GM19324 (cell line): ENCODE measurements at regions not wholly inside any gene's neighbourhood (a gene's known extent, or its start where the extent isn't known, plus 50 kb on each side); places are given as distances from the start of the nearest gene placed in this dataset.
A peak's percentile ranks its signal among the peaks of the same experiment; 100 is the strongest.

Source experiments
- ATAC-seq: cut with Tn5 transposase; IDR thresholded peaks from one replicate; pipeline ENCODE4 v1.9.1; 2021; ENCODE audit warnings: mild to moderate bottlenecking, moderate library complexity; ENCODE audit not compliant: unreplicated experiment, low FRiP score

- no peak for ATAC-seq
These were observed 87.3 kb upstream of the RAB4A start for GRCh38 chr1:229183588-229183987.

DNA sequence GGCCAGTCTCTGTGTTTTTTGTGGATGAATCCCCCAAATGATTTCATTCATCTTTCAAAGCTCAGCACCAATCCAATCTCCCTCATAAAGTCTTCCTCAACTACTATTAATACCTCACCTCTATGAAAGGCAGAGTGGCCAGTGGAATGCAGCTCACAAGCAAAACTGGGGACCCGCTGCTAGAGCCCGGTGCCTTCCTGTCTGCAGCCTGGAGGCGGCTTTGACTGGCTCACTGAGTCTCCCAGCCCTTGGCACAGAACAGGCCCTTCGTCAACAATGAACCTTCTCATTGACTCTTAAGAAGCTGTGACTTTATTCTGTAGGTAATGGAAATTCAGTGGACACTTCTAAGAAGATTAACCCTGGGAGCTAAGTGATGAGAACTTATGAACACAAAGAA lies 86.8 kb upstream of the RAB4A start:
- no peak for ATAC-seq

GRCh38 chr1:229185963-229186362 lies 84.9 kb upstream of the RAB4A start:
- ATAC-seq = no peak

- peak; percentile 77 for ATAC-seq
These were observed 84.4 kb upstream of the RAB4A start for GRCh38 chr1:229186373-229187056.

GRCh38 chr1:229190057-229190575 lies 80.8 kb upstream of the RAB4A start:
- no peak for ATAC-seq

GRCh38 chr1:229191066-229191674 lies 79.7 kb upstream of the RAB4A start:
- no peak for ATAC-seq

DNA sequence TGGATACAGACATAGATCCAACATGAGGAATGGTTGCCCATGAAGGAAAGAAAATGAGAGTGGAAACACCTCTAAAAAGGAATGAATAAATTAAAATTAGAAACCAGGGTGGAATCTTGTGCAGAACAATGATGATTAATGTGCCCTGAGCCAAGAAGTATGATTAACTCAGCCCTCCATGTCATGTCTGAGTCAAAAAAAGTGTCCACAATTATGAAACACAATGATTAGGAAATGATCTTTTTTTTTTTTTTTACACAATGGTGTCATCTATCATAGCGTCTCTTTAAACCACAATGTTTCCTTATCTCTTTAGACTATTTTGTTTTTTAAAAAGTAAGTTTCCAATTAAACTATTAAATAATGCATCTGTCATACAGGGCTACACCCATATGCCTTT lies 78.9 kb upstream of the RAB4A start:
- no peak for ATAC-seq

GRCh38 chr1:229192853-229193252 lies 78.1 kb upstream of the RAB4A start:
- ATAC-seq = no peak

DNA sequence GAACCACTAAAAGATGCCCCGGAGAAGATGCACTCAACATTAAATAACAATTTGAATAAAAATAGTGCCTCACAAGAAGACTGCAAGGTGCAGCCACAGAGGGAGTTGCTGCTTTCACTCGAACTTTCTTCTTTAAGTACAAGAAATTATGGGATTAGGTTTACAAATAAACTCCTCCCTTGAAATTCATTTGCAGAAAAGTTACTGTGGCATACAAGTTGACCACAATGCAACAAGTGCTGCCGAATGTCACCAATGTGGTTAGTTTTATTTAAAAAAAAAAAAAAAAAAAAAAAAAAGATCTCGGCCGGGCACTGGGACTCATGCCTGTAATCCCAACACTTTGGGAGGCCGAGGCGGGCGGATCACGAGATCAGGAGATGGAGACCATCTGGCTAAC lies 76.8 kb upstream of the RAB4A start:
- ATAC-seq = no peak

DNA sequence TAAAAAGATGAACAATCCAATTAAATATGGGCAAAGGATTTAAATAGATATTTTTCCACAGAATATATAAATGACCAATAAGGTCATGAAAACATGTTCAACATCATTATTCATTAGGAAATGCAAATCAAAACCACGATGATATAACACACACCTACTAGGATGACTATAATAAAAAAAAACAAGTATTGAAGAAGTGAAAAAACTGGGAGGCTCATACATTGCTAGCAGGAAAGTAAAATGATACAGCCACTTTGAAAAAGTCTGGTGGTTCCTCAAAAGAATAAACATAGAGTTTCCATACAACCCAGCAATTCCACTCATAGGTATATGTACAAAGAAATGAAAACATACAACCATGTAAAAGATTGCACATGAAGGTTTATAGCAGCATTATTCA lies 75.7 kb upstream of the RAB4A start:
- no peak for ATAC-seq

DNA sequence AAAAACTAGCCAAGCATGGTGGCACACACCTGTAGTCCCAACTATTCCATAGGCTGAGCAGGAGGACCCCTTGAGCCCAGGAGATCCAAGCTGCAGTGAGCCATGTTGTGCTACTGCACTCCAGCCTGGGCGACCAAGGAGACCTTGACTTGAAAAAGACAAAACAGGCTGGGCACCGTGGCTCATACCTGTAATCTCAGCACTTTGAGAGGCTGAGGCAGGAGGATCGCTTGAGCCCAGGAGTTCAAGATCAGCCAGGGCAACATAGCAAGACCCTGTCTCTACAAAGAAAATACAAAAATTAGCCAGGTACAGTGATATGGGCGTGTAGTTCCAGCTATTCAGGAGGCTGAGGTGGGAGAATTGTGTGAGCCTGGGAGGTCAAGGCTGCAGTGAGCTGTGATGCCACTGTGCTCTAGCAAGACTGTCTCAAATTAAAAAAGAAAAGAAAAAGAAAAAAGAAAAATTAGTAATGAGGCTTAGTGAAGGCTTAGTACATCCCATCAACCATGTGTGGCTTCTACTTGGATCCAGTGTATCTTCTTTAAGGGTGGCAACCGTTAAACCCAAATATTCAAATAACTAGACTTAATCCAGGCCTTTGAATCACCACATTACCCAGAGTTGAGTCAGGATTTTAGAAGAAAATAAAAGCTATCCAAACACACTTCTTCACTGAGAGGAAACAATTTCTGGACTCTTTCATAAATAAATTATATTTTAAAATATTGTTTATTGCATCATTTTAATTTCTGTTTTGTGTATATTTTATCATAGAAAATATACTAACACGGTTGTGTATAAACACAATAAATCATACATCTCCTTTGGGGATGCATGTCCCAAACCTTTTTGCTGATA lies 74.3 kb upstream of the RAB4A start:
- no peak for ATAC-seq

GRCh38 chr1:229197265-229197585 lies 73.7 kb upstream of the RAB4A start:
- no peak for ATAC-seq

GRCh38 chr1:229199261-229200243 lies 71.4 kb upstream of the RAB4A start:
- ATAC-seq = peak; percentile 54

DNA sequence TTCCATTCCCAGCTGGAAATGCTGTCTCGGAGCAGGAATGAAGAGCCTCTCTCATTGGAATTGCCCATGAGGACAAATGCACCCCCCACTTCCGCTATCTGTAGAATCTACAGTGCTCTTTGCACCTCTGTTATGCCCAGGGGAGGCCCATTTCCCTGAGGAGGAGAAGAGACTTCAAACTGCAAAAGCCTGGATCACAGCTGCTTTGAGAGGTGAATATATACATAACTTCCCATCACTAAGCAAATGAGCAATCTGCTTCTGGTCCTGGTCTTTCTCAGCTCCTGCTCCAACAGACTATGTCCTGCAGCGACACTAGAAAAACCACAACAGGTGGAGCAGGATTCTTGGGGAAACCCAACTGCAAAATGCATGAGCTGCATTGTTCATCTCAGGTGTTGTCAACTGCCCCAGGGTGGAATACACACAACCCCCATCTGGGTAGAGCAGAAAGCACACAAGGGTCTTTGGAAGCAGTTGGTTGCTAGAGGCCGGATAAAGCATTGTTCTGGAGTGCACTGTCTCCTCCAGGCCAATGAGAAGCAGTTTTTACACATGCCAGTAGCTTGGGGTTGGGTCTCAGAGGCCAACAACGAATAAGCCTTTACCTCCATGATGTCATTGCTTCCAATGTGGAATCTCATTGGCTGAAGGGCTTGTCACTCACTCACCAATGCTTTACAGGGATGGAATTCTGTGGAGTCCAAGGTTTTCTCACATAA lies 67.7 kb upstream of the RAB4A start:
- no peak for ATAC-seq

DNA sequence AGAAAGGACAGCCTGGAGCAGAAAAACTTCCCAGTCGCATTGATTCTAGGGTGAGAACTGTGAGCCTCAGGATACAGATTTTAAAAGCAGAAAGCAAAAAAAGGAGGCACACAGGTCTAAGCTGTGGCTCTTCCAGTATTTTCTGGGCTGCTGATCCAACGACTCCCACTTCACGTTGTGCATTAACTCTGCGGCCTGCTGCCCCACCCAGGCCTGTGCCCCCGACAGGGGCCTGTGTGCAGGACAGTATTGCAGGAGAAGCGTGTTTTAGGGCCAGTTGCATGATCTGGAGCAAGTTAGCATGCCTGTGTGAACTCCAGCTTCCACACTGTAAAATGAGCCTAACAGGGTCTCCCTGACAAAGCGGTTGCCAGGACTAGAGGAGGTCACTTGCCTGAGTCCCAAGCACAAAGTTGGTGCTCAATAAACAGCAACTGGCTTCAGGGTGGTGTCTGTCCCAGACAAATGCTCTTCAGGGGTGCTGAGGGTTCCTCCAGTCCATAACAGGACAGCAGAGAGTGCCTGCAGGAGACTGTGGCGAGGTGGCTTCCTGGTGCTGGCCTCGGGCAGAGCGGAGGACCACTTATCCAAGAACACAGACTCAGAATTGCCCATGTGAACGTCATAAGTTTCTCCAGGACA lies 66.8 kb upstream of the RAB4A start:
- ATAC-seq = no peak

DNA sequence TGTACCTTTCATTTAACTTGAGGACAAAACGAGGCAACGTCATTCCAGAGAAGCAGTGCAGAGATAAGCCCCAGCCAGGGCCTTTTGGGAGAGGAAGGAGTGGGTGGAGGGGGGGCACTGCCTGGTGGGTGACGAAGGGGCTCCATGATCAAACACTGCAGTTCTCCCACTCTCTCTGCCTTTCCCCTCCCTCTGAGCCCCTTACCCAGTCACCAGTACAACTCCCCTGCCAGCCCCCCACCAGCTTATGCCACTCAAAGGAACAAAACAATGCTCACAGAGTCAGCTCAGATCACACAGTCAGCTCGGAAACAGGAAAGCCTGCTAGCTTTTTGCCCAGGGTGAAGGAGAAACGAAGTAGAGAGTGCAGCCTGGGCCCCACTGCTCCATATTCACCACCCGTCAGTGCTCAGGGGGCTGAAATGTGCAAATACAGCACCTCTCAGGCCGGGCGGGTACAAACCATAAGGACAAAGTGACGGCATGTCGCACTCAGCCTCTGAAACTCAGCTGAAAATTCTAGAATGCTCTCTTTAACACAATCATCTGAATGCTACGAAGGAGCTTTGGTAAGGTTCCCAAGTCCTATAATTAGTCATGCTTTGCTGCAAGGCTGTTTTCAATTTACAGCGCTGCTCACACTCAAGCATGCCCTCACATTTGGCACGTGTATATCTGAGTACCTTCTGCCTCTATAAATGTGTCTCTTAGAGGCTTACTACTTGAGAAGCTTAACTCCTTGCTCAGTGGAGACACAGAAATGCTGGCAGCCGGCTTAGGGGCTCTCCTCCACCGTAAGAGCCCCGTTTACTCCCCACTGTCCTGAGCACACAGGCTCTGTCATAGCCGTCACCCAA lies 65.8 kb upstream of the RAB4A start:
- no peak for ATAC-seq

- ATAC-seq = no peak
These were observed 65.1 kb upstream of the RAB4A start for GRCh38 chr1:229205854-229206253.

- no peak for ATAC-seq
These were observed 63.0 kb upstream of the RAB4A start for GRCh38 chr1:229207916-229208315.
